Ishikawa (cell line): ENCODE measurements at regions not wholly inside any gene's neighbourhood (a gene's known extent, or its start where the extent isn't known, plus 50 kb on each side); places are given as distances from the start of the nearest gene placed in this dataset.

Experiments used
- CEBPB ChIP-seq: IDR thresholded peaks from 2 replicates; pipeline ENCODE4 v1.6.1; 2012
- CREB1 ChIP-seq: IDR thresholded peaks from 2 replicates; pipeline ENCODE4 v1.6.1; 2012; ENCODE audit warnings: low read depth
- EGR1 ChIP-seq: IDR thresholded peaks from 2 replicates; pipeline ENCODE4 v1.6.1; 2012
- EP300 ChIP-seq: IDR thresholded peaks from 2 replicates; pipeline ENCODE4 v1.6.1; 2012; ENCODE audit warnings: borderline replicate concordance
- FOXM1 ChIP-seq: IDR thresholded peaks from 2 replicates; pipeline ENCODE4 v1.6.1; 2012; ENCODE audit warnings: low read depth, borderline replicate concordance
- MAX ChIP-seq: IDR thresholded peaks from 2 replicates; pipeline ENCODE4 v1.6.1; 2012
- NFIC ChIP-seq: IDR thresholded peaks from 2 replicates; pipeline ENCODE4 v1.6.1; 2012
- RAD21 ChIP-seq: IDR thresholded peaks from 2 replicates; pipeline ENCODE4 v1.6.1; 2012; ENCODE audit warnings: low read depth
- REST ChIP-seq: IDR thresholded peaks from 2 replicates; pipeline ENCODE4 v1.6.1; 2012; ENCODE audit warnings: low read depth, mild to moderate bottlenecking
- TAF1 ChIP-seq: IDR thresholded peaks from 2 replicates; pipeline ENCODE4 v1.6.1; 2012; ENCODE audit warnings: low read depth, mild to moderate bottlenecking
- TCF12 ChIP-seq: IDR thresholded peaks from 2 replicates; pipeline ENCODE4 v1.6.1; 2012; ENCODE audit warnings: low read depth
- TEAD4 ChIP-seq: IDR thresholded peaks from 2 replicates; pipeline ENCODE4 v1.6.1; 2012
- USF1 ChIP-seq: IDR thresholded peaks from 2 replicates; pipeline ENCODE4 v1.6.1; 2012
- YY1 ChIP-seq: IDR thresholded peaks from 2 replicates; pipeline ENCODE4 v1.6.1; 2012; ENCODE audit warnings: low read depth
- ZBTB7A ChIP-seq: IDR thresholded peaks from 2 replicates; pipeline ENCODE4 v1.6.1; 2012; ENCODE audit warnings: low read depth

- no peak for TF ChIP-seq TAF1
- TF ChIP-seq MAX, result no peak
- no peak for TF ChIP-seq EP300
- no peak for TF ChIP-seq TEAD4
- TF ChIP-seq EGR1, result no peak
- no peak for TF ChIP-seq CREB1
- TF ChIP-seq ZBTB7A, result no peak
- TF ChIP-seq YY1, result no peak
- TF ChIP-seq RAD21, result no peak
- no peak for TF ChIP-seq FOXM1
- TF ChIP-seq USF1, result no peak
- TF ChIP-seq REST, result no peak
- TF ChIP-seq TCF12, result no peak
- no peak for TF ChIP-seq CEBPB
- no peak for TF ChIP-seq NFIC
These were observed 322.8 kb upstream of the PRICKLE1 start for GRCh38 chr12:42912367-42912766.

- TF ChIP-seq FOXM1 (no peak), MAX (no peak), USF1 (no peak), CREB1 (no peak), NFIC (no peak), ZBTB7A (no peak), EGR1 (no peak)
These were observed 321.1 kb upstream of the PRICKLE1 start for GRCh38 chr12:42910656-42911055.

- TF ChIP-seq TCF12, result no peak
These were observed 319.2 kb upstream of the PRICKLE1 start for GRCh38 chr12:42908712-42909111.

- TF ChIP-seq USF1, result no peak
- TF ChIP-seq RAD21, result no peak
- no peak for TF ChIP-seq EP300
- no peak for TF ChIP-seq EGR1
- no peak for TF ChIP-seq FOXM1
- no peak for TF ChIP-seq TAF1
- TF ChIP-seq CEBPB, result no peak
- no peak for TF ChIP-seq TCF12
- no peak for TF ChIP-seq TEAD4
- TF ChIP-seq ZBTB7A, result no peak
- TF ChIP-seq CREB1, result no peak
- no peak for TF ChIP-seq NFIC
- no peak for TF ChIP-seq REST
- no peak for TF ChIP-seq YY1
- TF ChIP-seq MAX, result no peak
These were observed 315.8 kb upstream of the PRICKLE1 start for GRCh38 chr12:42905419-42905705.

- TF ChIP-seq NFIC (no peak), MAX (no peak), USF1 (no peak), EGR1 (no peak), EP300 (no peak)
These were observed 315.3 kb upstream of the PRICKLE1 start for GRCh38 chr12:42904683-42905418.
